ENCODE measurements at regions not wholly inside any gene's neighbourhood (a gene's known extent, or its start where the extent isn't known, plus 50 kb on each side); places are given as distances from the start of the nearest gene placed in this dataset.

- intact Hi-C loops (cut with DNase I, micrococcal nuclease), result loop anchor here (5.0 to 10.0 kb wide), 3 partner anchors 93 to 263 kb away; no protein-coding TSS in a partner anchor
- Histone ChIP-seq H3K4me3 (ENCODE audit: low read length) (no peak overlapping the region), H3K27me3 (ENCODE audit: control insufficient read depth in 1 of 2, insufficient read depth in 2 of 2, low read length in 2 of 2) (no peaks in the 10 kb centered on the region), H3K27ac (ENCODE audit: low read depth in 1 of 2, low read length in 2 of 2) (no peak overlapping the region), H3K36me3 (ENCODE audit: insufficient read depth, low read length) (no peaks in the 10 kb centered on the region), H3K9me3 (ENCODE audit: control insufficient read depth in 1 of 2, insufficient read depth in 1 of 2, low read length in 2 of 2) (no peaks in the 10 kb centered on the region), H3K4me1 (ENCODE audit: insufficient read depth, low read length) (peaks cover 14% of the 10 kb centered on the region)
- Mint-ChIP-seq H3K27ac (no peak overlapping the region), H3K36me3 (ENCODE audit: low read depth) (no peaks in the 10 kb centered on the region), H3K9me3 (no peaks in the 10 kb centered on the region), H3K27me3 (no peaks in the 10 kb centered on the region), H3K4me3 (no peak overlapping the region), H3K4me1 (ENCODE audit: low read depth) (peaks cover 6% of the 10 kb centered on the region)
- TF ChIP-seq, protein P1, sequence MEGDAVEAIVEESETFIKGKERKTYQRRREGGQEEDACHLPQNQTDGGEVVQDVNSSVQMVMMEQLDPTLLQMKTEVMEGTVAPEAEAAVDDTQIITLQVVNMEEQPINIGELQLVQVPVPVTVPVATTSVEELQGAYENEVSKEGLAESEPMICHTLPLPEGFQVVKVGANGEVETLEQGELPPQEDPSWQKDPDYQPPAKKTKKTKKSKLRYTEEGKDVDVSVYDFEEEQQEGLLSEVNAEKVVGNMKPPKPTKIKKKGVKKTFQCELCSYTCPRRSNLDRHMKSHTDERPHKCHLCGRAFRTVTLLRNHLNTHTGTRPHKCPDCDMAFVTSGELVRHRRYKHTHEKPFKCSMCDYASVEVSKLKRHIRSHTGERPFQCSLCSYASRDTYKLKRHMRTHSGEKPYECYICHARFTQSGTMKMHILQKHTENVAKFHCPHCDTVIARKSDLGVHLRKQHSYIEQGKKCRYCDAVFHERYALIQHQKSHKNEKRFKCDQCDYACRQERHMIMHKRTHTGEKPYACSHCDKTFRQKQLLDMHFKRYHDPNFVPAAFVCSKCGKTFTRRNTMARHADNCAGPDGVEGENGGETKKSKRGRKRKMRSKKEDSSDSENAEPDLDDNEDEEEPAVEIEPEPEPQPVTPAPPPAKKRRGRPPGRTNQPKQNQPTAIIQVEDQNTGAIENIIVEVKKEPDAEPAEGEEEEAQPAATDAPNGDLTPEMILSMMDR (IDR thresholded peaks at IDR 0.05), result no peak
- no peak for DNase-seq
- no peak for ATAC-seq (ENCODE audit: poor library complexity)
- CTCF ChIA-PET, result no interaction called here
- POLR2A ChIA-PET, result interaction anchor here (0.6 to 2.2 kb wide), 3 partner anchors 91 to 198 kb away, joined by 3 to 7 read pairs (median 3); partner anchors contain the start of gene BCOR
These were observed 170.4 kb upstream of the BCOR start for GRCh38 chrX:40268188-40268520.

DNA sequence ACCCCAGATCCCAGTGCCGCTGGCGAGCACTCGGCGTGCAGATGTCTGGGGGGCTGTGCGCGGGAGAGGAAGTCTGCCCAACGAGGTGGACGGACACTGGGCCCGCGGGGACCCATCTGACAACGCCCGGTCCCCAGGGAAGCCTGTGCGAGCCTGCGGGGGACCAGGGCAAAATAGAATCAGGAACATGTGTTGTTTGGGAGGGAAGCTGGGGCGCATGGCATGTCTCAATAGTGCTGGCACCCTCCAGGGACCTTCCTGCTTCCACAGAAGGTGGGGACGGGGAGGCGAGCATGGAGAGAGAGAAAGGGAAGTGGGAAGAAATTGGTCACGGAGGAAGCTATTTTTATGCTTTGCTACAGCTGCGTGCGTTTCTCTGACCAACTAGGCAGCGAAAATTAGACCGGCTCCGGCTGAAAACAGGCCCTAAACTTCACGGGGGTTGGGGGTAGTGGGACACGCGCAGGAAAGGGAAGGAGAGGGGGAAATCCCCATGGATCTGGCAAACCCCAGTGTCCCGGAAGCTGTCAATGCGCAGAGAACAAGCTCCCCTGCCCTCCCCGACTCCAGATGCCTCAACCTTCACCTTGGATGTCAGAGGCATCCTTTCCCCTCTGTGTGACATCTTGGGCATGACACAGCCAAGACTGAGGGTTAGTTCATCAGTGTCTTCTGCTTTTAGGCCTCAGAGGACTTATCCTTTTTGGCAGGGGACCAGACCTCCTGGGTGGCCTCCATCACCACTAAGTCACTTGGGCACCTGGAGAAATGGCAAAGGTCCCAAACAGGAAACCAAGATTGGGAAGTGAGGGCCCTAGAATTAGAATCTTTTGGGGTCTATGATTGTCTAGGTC, 169.8 kb upstream of the BCOR start:
- intact Hi-C loops (cut with DNase I, micrococcal nuclease), result loop anchor here (2.0 to 10.0 kb wide), 5 partner anchors 93 to 537 kb away; no protein-coding TSS in a partner anchor
- Mint-ChIP-seq H3K27me3 (no peaks in the 10 kb centered on the region), H3K9me3 (no peaks in the 10 kb centered on the region), H3K4me1 (ENCODE audit: low read depth) (peaks cover 6% of the 10 kb centered on the region), H3K4me3 (no peak overlapping the region), H3K36me3 (ENCODE audit: low read depth) (no peaks in the 10 kb centered on the region), H3K27ac (no peak overlapping the region)
- Histone ChIP-seq H3K4me1 (ENCODE audit: insufficient read depth, low read length) (peaks cover 14% of the 10 kb centered on the region), H3K36me3 (ENCODE audit: insufficient read depth, low read length) (no peaks in the 10 kb centered on the region), H3K27me3 (ENCODE audit: control insufficient read depth in 1 of 2, insufficient read depth in 2 of 2, low read length in 2 of 2) (no peaks in the 10 kb centered on the region), H3K9me3 (ENCODE audit: control insufficient read depth in 1 of 2, insufficient read depth in 1 of 2, low read length in 2 of 2) (no peaks in the 10 kb centered on the region), H3K27ac (ENCODE audit: low read depth in 1 of 2, low read length in 2 of 2) (no peak overlapping the region), H3K4me3 (ENCODE audit: low read length) (peak overlapping the region; percentile 67)
- POLR2A ChIA-PET, result interaction anchor here (0.6 to 2.2 kb wide), 8 partner anchors 90 to 537 kb away, joined by 3 to 12 read pairs (median 4); partner anchors contain the start of gene BCOR
- CTCF ChIA-PET, result interaction anchor here (0.6 to 1.2 kb wide), 7 partner anchors 9 to 555 kb away, joined by 3 to 4 read pairs (median 3); no protein-coding TSS in a partner anchor
- TF ChIP-seq, protein P1 (IDR thresholded peaks at IDR 0.05), result no peak
- DNase-seq, result peak in 2 of 14 experiments; percentile 28 to 49
- no peak for ATAC-seq (ENCODE audit: poor library complexity)

- DNase-seq (peak; percentile 15 to 74 (median 42)), ATAC-seq (ENCODE audit: poor library complexity) (peak; percentile 83)
- Histone ChIP-seq H3K9me3 (ENCODE audit: control insufficient read depth in 1 of 2, insufficient read depth in 1 of 2, low read length in 2 of 2) (no peaks in the 10 kb centered on the region), H3K27me3 (ENCODE audit: control insufficient read depth in 1 of 2, insufficient read depth in 2 of 2, low read length in 2 of 2) (no peaks in the 10 kb centered on the region), H3K36me3 (ENCODE audit: insufficient read depth, low read length) (no peaks in the 10 kb centered on the region), H3K4me1 (ENCODE audit: insufficient read depth, low read length) (peaks cover 14% of the 10 kb centered on the region), H3K27ac (ENCODE audit: low read depth in 1 of 2, low read length in 2 of 2) (no peak overlapping the region), H3K4me3 (ENCODE audit: low read length) (peak overlapping the region; percentile 67)
- intact Hi-C loops (cut with DNase I, micrococcal nuclease), result loop anchor here (2.0 to 10.0 kb wide), 5 partner anchors 92 to 536 kb away; no protein-coding TSS in a partner anchor
- TF ChIP-seq, protein P1 (IDR thresholded peaks at IDR 0.05), result peak; percentile 67
- peak overlapping the region; percentile 85 for H3K4me3 Mint-ChIP-seq
- no peaks in the 10 kb centered on the region for H3K36me3 Mint-ChIP-seq (ENCODE audit: low read depth)
- H3K27me3 Mint-ChIP-seq, result no peaks in the 10 kb centered on the region
- CTCF ChIA-PET, result interaction anchor here (0.6 to 1.2 kb wide), 7 partner anchors 10 to 555 kb away, joined by 3 to 4 read pairs (median 3); no protein-coding TSS in a partner anchor
- no peak overlapping the region for H3K27ac Mint-ChIP-seq
- no peaks in the 10 kb centered on the region for H3K9me3 Mint-ChIP-seq
- POLR2A ChIA-PET, result interaction anchor here (0.9 to 2.2 kb wide), 6 partner anchors 89 to 536 kb away, joined by 3 to 12 read pairs (median 6); partner anchors contain the start of gene BCOR
- H3K4me1 Mint-ChIP-seq (ENCODE audit: low read depth), result peaks cover 6% of the 10 kb centered on the region
These were observed 169.0 kb upstream of the BCOR start for GRCh38 chrX:40266490-40267333.
